ENCODE measurements at regions not wholly inside any gene's neighbourhood (a gene's known extent, or its start where the extent isn't known, plus 50 kb on each side); places are given as distances from the start of the nearest gene placed in this dataset.

- no peak for TF ChIP-seq POLR2A (IDR thresholded peaks at IDR 0.05)
- TF ChIP-seq CTCF (IDR thresholded peaks at IDR 0.05) = no peak
Observed at GRCh38 chr1:193753038-193753756, 566.8 kb upstream of the B3GALT2 start.

Data from thyroid gland (tissue), 4 donors.